ENCODE measurements at regions not wholly inside any gene's neighbourhood (a gene's known extent, or its start where the extent isn't known, plus 50 kb on each side); places are given as distances from the start of the nearest gene placed in this dataset.

GRCh38 chr12:114547636-114548035, 136.3 kb downstream of the TBX3 start:
- TF ChIP-seq CTCF (conservative IDR thresholded peaks at IDR 0.05; ENCODE audit: low read length) (no peak), EZH2phosphoT487 (IDR thresholded peaks at IDR 0.05; ENCODE audit: borderline replicate concordance) (no peak)

Measured in Loucy (cell line).